ENCODE measurements at regions not wholly inside any gene's neighbourhood (a gene's known extent, or its start where the extent isn't known, plus 50 kb on each side); places are given as distances from the start of the nearest gene placed in this dataset.

- Histone ChIP-seq H3K27me3 (no peaks in the 10 kb centered on the region), H3K9me3 (no peaks in the 10 kb centered on the region), H3K36me3 (no peaks in the 10 kb centered on the region), H3K4me3 (no peak overlapping the region), H3K4me1 (no peaks in the 10 kb centered on the region), H3K27ac (no peak overlapping the region)
- DNase-seq (ENCODE audit: low spot score in 2 of 2) = no peak
- intact Hi-C loops (cut with DNase I) = no loop called here
- TF ChIP-seq CTCF (IDR thresholded peaks at IDR 0.05) = no peak
Observed at GRCh38 chrX:149371986-149372385, 133.1 kb downstream of the IDS start.

DNA sequence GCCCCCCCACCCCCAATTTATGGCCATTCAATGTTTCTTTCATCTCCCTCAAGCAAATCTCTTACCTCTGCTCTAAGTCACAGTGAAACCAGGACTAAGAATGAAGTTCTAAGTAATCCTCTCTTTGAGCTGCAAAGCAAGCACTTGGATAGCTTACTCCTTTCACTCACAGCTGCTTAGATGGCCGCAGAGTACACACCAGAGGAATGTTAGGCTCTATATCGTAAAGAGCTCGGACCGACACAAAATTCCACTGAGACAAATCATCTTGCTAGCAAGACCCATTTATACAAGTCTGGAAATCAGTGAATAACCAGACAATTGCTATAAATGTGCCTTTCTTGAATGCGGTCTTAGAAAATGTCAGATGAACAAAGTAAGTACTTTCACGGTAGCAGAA, 135.0 kb downstream of the IDS start:
- no peaks in the 10 kb centered on the region for H3K36me3 ChIP-seq
- no peaks in the 10 kb centered on the region for H3K4me1 ChIP-seq
- DNase-seq (ENCODE audit: low spot score in 2 of 2) = no peak
- H3K27me3 ChIP-seq = no peaks in the 10 kb centered on the region
- no peak overlapping the region for H3K27ac ChIP-seq
- no peak for TF ChIP-seq CTCF (IDR thresholded peaks at IDR 0.05)
- H3K4me3 ChIP-seq = no peak overlapping the region
- intact Hi-C loops (cut with DNase I) = no loop called here
- no peaks in the 10 kb centered on the region for H3K9me3 ChIP-seq

DNA sequence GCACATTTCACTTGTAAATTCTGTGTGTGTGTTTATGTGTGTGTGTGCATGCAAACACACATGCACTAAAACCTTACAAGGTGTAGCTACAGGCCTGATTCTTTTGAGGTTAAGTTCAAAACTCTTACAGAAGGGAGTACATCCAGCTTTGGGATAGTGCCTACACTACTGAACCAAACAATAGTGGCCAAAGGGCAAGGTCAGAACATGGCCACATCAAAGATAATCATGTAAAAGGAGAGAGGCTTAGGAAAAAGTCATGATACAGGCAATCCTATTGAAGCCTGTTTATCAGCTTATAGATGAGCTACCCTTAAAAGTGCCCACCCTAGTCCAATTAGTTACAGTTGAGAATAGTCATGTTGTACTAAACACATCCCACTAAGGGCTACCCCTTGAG, 139.6 kb downstream of the IDS start:
- Histone ChIP-seq H3K4me1 (no peaks in the 10 kb centered on the region), H3K27me3 (no peaks in the 10 kb centered on the region), H3K27ac (no peak overlapping the region), H3K4me3 (no peak overlapping the region), H3K36me3 (no peaks in the 10 kb centered on the region), H3K9me3 (no peaks in the 10 kb centered on the region)
- DNase-seq (ENCODE audit: low spot score in 2 of 2) = no peak
- no peak for TF ChIP-seq CTCF (IDR thresholded peaks at IDR 0.05)
- intact Hi-C loops (cut with DNase I) = no loop called here

GRCh38 chrX:149365061-149365460, 140.0 kb downstream of the IDS start:
- H3K4me3 ChIP-seq = no peak overlapping the region
- no peaks in the 10 kb centered on the region for H3K9me3 ChIP-seq
- TF ChIP-seq CTCF (IDR thresholded peaks at IDR 0.05) = no peak
- H3K4me1 ChIP-seq = no peaks in the 10 kb centered on the region
- intact Hi-C loops (cut with DNase I) = no loop called here
- no peaks in the 10 kb centered on the region for H3K36me3 ChIP-seq
- no peaks in the 10 kb centered on the region for H3K27me3 ChIP-seq
- DNase-seq (ENCODE audit: low spot score in 2 of 2) = no peak
- no peak overlapping the region for H3K27ac ChIP-seq

- DNase-seq (ENCODE audit: low spot score in 2 of 2) = no peak
- intact Hi-C loops (cut with DNase I) = no loop called here
- no peaks in the 10 kb centered on the region for H3K4me1 ChIP-seq
- H3K9me3 ChIP-seq = no peaks in the 10 kb centered on the region
- no peak for TF ChIP-seq CTCF (IDR thresholded peaks at IDR 0.05)
- no peaks in the 10 kb centered on the region for H3K36me3 ChIP-seq
- no peak overlapping the region for H3K27ac ChIP-seq
- no peaks in the 10 kb centered on the region for H3K27me3 ChIP-seq
- no peak overlapping the region for H3K4me3 ChIP-seq
Observed at GRCh38 chrX:149363965-149364364, 141.1 kb downstream of the IDS start.

- TF ChIP-seq CTCF (IDR thresholded peaks at IDR 0.05) = no peak
- no peak for DNase-seq (ENCODE audit: low spot score in 2 of 2)
- no peaks in the 10 kb centered on the region for H3K9me3 ChIP-seq
- no peaks in the 10 kb centered on the region for H3K4me1 ChIP-seq
- intact Hi-C loops (cut with DNase I) = no loop called here
- no peaks in the 10 kb centered on the region for H3K36me3 ChIP-seq
- H3K4me3 ChIP-seq = no peak overlapping the region
- no peaks in the 10 kb centered on the region for H3K27me3 ChIP-seq
- H3K27ac ChIP-seq = no peak overlapping the region
Observed at GRCh38 chrX:149346306-149346705, 158.8 kb downstream of the IDS start.
